CD4-positive, alpha-beta T cell treated with Interleukin-17A for 4 hours (primary cell): ENCODE measurements at regions not wholly inside any gene's neighbourhood (a gene's known extent, or its start where the extent isn't known, plus 50 kb on each side); places are given as distances from the start of the nearest gene placed in this dataset.
"Not testable (repeated sequence)": the region's sequence is repeated elsewhere in the genome, so short reads cannot be mapped to it uniquely, and the experiment has no call there.

Experiments used
- DNase-seq: peaks from one replicate; pipeline ENCODE4 v3.0.0-alpha.2; 2020; ENCODE audit warnings: mixed read lengths

DNA sequence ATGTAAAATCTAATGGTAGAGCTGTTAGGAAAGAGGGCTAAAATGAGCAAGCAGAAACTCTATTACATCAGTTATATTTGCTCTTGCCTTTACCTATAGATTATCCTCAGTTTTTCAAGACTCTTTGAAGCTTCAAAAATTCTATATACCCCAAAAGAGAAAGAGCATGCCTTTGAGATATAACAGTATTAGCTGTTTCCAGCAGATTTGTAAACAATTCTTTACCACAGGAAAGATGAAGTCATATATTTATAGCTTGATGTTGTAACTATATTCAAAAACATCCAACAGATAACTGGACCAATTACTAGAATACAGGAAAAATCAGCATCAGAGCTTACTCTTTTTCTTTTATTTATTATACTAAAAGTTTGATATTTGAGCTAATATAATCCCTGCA lies 416.2 kb upstream of the TPK1 start:
- no peak for DNase-seq

DNA sequence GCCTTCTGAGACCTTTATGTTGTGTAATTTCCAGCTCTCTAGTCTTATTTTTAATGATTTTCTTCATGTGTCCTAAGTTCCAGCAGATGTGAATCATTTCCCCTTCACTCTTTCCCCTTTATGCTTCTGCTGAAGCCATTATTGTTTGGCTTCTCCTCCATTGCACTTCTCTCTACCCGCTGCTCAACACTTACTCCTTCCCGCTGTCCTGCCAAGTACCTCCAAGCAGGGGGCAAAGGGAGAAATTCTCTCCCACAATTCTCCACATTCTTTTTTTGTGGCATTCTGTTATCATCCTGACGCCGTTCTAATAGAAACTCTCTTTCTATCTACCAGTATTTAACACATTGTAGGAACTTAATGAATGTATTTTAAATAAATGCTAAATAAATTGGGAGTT lies 388.9 kb upstream of the TPK1 start:
- no peak for DNase-seq

DNA sequence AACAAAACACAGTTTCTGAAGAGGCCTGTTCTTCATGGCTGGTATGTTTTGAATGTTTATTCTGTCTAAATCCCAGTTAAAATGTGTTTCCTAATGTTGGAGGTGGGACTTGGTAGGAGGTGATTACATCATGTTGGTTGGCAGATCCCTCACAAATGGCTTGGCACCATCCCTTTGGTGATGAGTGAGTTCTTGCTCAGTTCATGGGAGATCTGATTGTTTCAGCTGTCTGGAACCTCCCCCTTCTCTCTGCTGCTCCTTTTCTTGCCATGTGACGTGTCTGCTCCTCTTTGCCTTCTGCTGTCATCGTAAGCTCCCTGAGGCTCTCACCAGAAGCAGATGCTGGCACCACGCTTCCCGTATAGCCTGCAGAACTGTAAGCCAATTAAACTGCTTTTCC lies 383.6 kb upstream of the TPK1 start:
- DNase-seq = no peak

DNA sequence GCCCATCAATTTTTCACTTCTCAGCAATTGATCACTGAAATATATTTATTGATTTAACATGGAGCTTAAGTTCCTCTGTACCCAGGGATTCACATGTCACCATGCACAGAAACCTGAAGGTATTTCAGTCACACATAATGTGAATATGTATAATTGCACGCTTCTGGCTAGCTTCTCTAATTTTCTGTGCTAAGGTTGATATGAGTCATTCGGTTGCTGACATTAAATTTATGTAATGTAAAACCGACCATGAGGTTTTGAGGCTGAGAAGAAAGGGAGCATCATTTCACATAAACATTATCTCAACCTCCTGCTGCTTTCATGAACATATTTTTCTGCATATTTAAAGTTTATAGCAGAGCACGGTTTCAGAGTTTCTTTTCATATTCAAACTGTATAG lies 381.0 kb upstream of the TPK1 start:
- DNase-seq = no peak

- no peak for DNase-seq
These were observed 376.2 kb upstream of the TPK1 start for GRCh38 chr7:145212050-145212449.

- no peak for DNase-seq
These were observed 375.4 kb upstream of the TPK1 start for GRCh38 chr7:145211211-145211610.

DNA sequence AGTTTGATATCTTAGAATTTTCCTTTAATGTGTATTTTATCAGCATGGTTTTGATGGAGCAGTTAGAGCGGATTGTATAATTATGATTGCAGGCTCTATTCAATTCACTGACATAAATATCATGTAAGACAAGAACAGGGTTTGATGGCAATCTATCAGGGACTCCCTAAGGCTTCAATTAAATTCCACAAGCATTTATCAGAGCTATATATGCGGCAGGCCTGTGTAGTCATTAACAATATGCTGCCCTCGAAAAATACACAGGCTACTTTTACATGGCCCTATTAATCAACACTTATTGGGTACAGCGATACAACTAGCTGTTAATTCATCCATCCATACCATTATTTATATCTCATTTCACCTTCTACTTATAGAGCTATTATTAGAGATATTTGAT lies 358.1 kb upstream of the TPK1 start:
- DNase-seq = no peak

DNA sequence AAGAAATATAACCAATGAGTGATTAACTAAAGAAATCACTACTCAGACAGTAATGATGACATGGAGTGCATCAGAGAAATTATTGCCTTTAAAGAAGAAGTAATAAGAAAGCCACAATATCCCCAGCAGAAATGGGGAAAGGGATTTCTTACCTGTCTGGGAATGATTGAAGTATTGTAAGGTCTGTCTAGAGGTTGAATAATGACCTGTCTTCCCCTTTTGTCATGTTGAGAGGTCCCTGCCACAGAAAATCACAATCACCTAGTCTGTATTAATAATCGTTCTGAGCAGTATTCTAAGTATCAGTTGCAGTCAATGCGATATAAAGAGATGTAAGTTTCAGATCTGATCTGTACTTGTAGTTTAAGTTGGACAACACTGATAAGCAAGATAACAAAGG lies 349.1 kb upstream of the TPK1 start:
- no peak for DNase-seq

- DNase-seq = no peak
These were observed 347.2 kb upstream of the TPK1 start for GRCh38 chr7:145183069-145183468.

- DNase-seq = no peak
These were observed 339.5 kb upstream of the TPK1 start for GRCh38 chr7:145175366-145175765.

DNA sequence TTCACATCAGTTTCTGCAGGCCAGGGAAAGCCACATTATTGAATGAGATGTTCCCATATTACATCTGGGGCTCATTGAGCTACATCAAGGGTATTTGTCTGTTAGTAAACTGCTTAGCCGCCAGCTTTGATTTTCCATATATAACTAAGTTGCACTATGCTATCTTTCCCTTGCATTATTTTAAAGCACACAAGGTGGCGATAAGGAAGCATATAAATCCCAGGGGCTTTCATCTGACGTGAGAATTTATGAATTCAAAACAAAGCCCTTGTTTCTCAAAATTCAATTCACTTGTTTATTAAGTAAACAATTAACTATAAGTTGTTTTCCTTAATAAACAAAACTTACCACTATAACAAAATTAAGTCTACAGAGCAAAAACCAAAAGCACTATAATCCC lies 334.1 kb upstream of the TPK1 start:
- no peak for DNase-seq

GRCh38 chr7:145168879-145169278 lies 333.0 kb upstream of the TPK1 start:
- DNase-seq = no peak

GRCh38 chr7:145168427-145168826 lies 332.6 kb upstream of the TPK1 start:
- no peak for DNase-seq

- DNase-seq = no peak
These were observed 321.0 kb upstream of the TPK1 start for GRCh38 chr7:145156834-145157233.

DNA sequence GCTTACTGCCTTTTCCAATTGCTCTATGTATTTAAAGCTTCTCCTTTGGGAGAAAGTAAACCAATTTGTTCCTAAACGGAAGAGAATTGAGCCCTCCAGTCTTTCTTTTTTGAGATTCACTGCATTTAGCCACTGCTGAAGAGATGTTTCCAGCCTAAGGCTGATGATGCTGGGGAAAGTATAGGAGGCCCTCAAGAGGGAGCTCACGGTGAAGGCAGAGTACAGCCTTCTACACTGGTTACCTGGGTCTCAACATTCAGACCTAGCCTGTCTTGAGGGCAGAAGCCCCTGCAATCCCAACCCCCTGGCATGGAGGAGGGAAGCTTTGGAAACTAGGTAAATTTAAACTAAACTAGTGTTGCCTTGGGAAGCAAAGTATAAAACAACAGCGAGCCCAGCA lies 316.7 kb upstream of the TPK1 start:
- DNase-seq = no peak

DNA sequence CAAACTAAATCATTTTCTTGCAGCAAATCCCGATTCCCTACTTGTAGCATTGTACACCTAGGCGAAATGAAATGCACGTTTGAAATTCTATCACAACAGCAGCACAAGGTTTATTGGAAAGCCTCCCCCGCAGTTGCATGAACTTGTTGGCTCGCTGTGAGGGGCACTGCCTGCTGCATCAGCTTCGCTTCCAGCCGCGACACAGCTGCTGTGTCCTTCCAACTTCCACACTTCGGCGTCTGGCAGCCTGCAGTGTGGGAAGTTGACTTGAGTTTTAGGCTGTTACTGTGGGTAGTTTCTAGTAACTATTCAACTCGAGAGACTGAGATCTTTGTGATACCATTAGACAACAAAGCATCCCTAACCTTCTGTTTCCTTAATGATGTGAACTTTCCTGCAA lies 315.8 kb upstream of the TPK1 start:
- DNase-seq = no peak

- DNase-seq = no peak
These were observed 312.0 kb upstream of the TPK1 start for GRCh38 chr7:145147865-145148264.

DNA sequence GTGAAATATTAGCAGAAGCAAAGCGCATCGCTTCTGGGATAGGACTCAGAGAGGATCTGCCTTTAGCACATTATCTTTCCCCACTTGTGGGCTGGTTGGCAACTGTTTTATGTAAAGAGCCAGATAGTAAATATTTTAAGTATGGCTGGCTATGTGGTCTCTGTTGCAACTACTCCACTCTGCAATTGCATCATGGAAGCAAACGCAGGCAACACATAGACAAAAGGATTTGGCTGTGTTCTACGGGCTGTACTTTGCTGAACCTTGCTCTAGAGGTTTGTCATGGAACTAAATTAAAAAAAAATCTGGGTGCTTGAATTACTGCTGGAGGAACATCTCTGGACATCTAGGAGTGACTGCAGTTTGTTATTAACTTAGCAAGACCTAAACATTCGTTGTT lies 307.8 kb upstream of the TPK1 start:
- DNase-seq = no peak

DNA sequence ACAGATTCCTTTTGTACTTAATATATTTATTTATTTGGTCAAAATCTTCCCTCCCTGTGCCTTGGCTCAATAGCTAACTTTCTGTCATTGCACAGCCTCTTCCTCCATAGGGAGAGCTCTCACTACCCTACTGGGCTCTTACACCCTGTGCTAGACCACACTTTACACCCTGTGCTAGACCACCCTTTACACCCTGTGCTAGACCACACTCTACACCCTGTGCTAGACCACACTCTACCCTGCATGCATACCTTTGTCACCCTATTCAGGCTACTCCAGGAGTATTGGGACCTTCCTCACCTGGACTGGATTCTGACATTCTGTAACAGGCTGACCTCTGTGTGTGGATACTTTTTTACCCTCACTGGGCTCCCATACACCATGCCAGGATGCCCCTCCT lies 298.5 kb upstream of the TPK1 start:
- no peak for DNase-seq

GRCh38 chr7:145123502-145123901 lies 287.6 kb upstream of the TPK1 start:
- DNase-seq = no peak

- DNase-seq = no peak
These were observed 270.1 kb upstream of the TPK1 start for GRCh38 chr7:145106001-145106400.

DNA sequence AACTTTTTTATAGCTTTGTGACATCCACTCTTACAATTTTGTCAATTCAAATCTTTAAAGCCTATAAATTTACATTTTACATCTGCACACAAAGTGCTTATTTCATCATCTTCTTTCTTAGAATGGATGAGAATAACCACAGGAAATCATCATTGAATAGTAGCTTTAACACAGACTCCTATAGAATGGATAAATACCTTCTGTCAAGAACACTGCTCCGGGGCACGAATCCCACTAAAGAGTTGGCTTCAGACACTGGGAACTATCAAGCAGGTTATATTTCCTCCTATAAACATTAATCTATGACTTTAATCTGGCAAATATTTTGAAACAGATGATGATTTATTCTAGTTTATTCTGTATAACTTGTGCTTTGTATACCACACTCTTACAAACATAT lies 269.7 kb upstream of the TPK1 start:
- DNase-seq = no peak

GRCh38 chr7:145104400-145104799 lies 268.5 kb upstream of the TPK1 start:
- no peak for DNase-seq

- DNase-seq = not testable (repeated sequence)
These were observed 266.3 kb upstream of the TPK1 start for GRCh38 chr7:145102199-145102598.

DNA sequence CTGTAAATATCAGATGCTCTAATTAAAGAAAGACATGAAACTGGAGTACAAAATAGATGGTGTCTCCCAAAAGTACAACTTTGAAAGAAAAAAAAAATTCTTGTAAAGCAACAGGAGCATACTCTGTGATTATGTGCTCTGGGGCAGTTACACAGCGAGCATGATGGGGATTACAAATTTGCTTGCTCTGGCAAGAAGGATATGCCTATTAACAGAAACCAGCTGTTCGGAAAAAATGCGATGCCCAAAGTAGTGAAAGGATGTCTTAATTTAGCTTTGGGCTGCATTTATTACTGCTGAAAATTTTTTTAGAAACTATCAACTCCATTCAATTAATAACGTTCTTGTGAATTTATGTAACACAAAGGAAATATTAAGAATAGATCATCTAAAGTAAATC lies 256.9 kb upstream of the TPK1 start:
- DNase-seq = no peak

GRCh38 chr7:145088111-145088745 lies 252.4 kb upstream of the TPK1 start:
- DNase-seq = no peak
